HepG2 (cell line): ENCODE measurements at regions not wholly inside any gene's neighbourhood (a gene's known extent, or its start where the extent isn't known, plus 50 kb on each side); places are given as distances from the start of the nearest gene placed in this dataset.
"Not testable (repeated sequence)": the region's sequence is repeated elsewhere in the genome, so short reads cannot be mapped to it uniquely, and the experiment has no call there.

Experiments
- ATAC-seq: fragments of 200-7000 bp; cut with Tn5 transposase; 3 replicates; pipeline ENCODE4 v1.9.1; 2020; ENCODE audit warnings: mild to moderate bottlenecking, moderate library complexity
- BruUV-seq: library from RNA; stranded (reverse); fragments of 400-500 nt; replicated peaks from 2 replicates; lab custom pipeline; 2021; lab: Mats Ljungman, UMichigan
- CTCF ChIA-PET: fragments of 300-600 bp; formaldehyde crosslinking; extraction: SDS; loops from one replicate; lab custom pipeline; 2021; ENCODE audit warnings: low total read pairs, inconsistent platforms, low intra/inter-chr PET ratio; lab: Yijun Ruan, JAX
- POLR2A ChIA-PET: fragments of 350-600 bp; sonication (Branson Sonifier 250); formaldehyde crosslinking; loops from one replicate; lab custom pipeline; 2020; ENCODE audit warnings: antibody characterized with exemption, inconsistent platforms; lab: Yijun Ruan, JAX
- DNase-seq: peaks from one replicate; pipeline ENCODE4 v3.0.0-alpha.2; 2015; ENCODE audit warnings: low spot score
- FAIRE-seq: peaks from 3 replicates; lab custom pipeline; 2011; peaks lifted over from hg19 to GRCh38; lab: Jason Lieb, UNC
- H2AFZ ChIP-seq: one replicate; pipeline ENCODE4 v1.6.1; 2011; ENCODE audit warnings: low read length, inconsistent platforms
- H3K27ac ChIP-seq: fragments of 300-600 bp; 3 replicates; pipeline ENCODE4 v1.8.0; 2011; ENCODE audit warnings: mixed run types, mild to moderate bottlenecking, mixed read lengths, low read length, inconsistent platforms; ENCODE audit not compliant: insufficient read depth; ENCODE audit errors: extremely low read length
- H3K27me3 ChIP-seq, 2 experiments: fragments of 200-600 bp in 1 of 2; 2 replicates in 1 of 2; 3 replicates in 1 of 2; pipeline versions ENCODE4 v1.6.0 to v1.8.0; 2011; ENCODE audit warnings: low read length in 2 of 2, mild to moderate bottlenecking in 2 of 2, moderate library complexity in 2 of 2, inconsistent platforms in 1 of 2; ENCODE audit not compliant: insufficient read depth in 2 of 2, control insufficient read depth in 1 of 2
- H3K36me3 ChIP-seq, 2 experiments: fragments of 200-600 bp in 1 of 2; replicated peaks in 1 of 2; 2 replicates in 1 of 2; 3 replicates in 1 of 2; pipeline versions ENCODE4 v1.5.1 to v1.8.0; 2011; ENCODE audit warnings: low read length in 2 of 2, inconsistent platforms in 1 of 2; ENCODE audit not compliant: insufficient read depth in 2 of 2, control insufficient read depth in 1 of 2
- H3K4me1 ChIP-seq: 2 replicates; pipeline ENCODE4 v1.5.1; 2012; ENCODE audit warnings: low read length, inconsistent platforms; ENCODE audit not compliant: insufficient read depth
- H3K4me2 ChIP-seq: 2 replicates; pipeline ENCODE4 v1.6.0; 2011; ENCODE audit warnings: low read depth, low read length, inconsistent platforms
- H3K4me3 ChIP-seq, 3 experiments: fragments of 200-600 bp in 1 of 3; sonication (generic), shearing (Covaris generic) in 1 of 3; replicated peaks in 1 of 3; 2 replicates each; pipeline ENCODE4 v1.5.1; 2011 to 2016; ENCODE audit warnings: low read length in 3 of 3, inconsistent platforms in 2 of 3, low read depth in 2 of 3, mild to moderate bottlenecking in 2 of 3, control low read depth in 1 of 3, mixed read lengths in 1 of 3; ENCODE audit not compliant: insufficient read depth in 1 of 3
- H3K79me2 ChIP-seq: one replicate; pipeline ENCODE4 v1.6.1; 2011; ENCODE audit warnings: low read length, inconsistent platforms; ENCODE audit not compliant: insufficient read depth
- H3K9ac ChIP-seq: 2 replicates; pipeline ENCODE4 v1.6.0; 2011; ENCODE audit warnings: mild to moderate bottlenecking, low read depth, low read length, inconsistent platforms; ENCODE audit not compliant: insufficient read depth
- H3K9me3 ChIP-seq: 2 replicates; pipeline ENCODE4 v1.5.1; 2012; ENCODE audit warnings: mild to moderate bottlenecking, low read length
- H4K20me1 ChIP-seq: 2 replicates; pipeline ENCODE4 v1.6.0; 2011; ENCODE audit warnings: inconsistent platforms, mild to moderate bottlenecking, low read length, moderate library complexity; ENCODE audit not compliant: insufficient read depth
- WGBS: methylation state at CpG from one replicate; pipeline ENCODE4 v1.1.6; 2017; ENCODE audit warnings: low lambda C conversion rate; 5-methylcytosine and 5-hydroxymethylcytosine counted together
- in situ Hi-C: cut with HindIII; loops from 2 replicates; pipeline ENCODE4 v1.10.0; 2017; ENCODE audit warnings: low pct_unique_long_range_greater_than_20kb; ENCODE audit not compliant: extremely low pct_ligation_motif_present
- intact Hi-C: fragments of 100-400 bp; cut with micrococcal nuclease; formaldehyde crosslinking; loops from one replicate; pipeline ENCODE4 v1.10.0; 2022; ENCODE audit not compliant: unreplicated experiment

GRCh38 chr19:28434794-28435193 is 778.2 kb downstream of the UQCRFS1 start:
- H3K4me2 ChIP-seq, H3K4me3 ChIP-seq, H3K36me3 ChIP-seq, POLR2A ChIA-PET, CTCF ChIA-PET, FAIRE-seq, DNase-seq, in situ Hi-C loops, H3K79me2 ChIP-seq, H3K4me1 ChIP-seq, intact Hi-C loops, H3K27ac ChIP-seq, ATAC-seq, H3K9ac ChIP-seq, H3K27me3 ChIP-seq, H4K20me1 ChIP-seq, H2AFZ ChIP-seq, BruUV-seq: not testable (repeated sequence)
- 16% methylated on average over 9 of the region's 9 CpGs for WGBS
- peaks cover 61% of the 10 kb centered on the region for H3K9me3 ChIP-seq

- FAIRE-seq, in situ Hi-C loops, H3K79me2 ChIP-seq, BruUV-seq, ATAC-seq, POLR2A ChIA-PET, CTCF ChIA-PET, H3K27me3 ChIP-seq, H3K9ac ChIP-seq, H3K4me2 ChIP-seq, H2AFZ ChIP-seq, intact Hi-C loops, DNase-seq, H4K20me1 ChIP-seq, H3K4me3 ChIP-seq, H3K36me3 ChIP-seq, H3K27ac ChIP-seq, H3K4me1 ChIP-seq: not testable (repeated sequence)
- H3K9me3 ChIP-seq: peaks cover 61% of the 10 kb centered on the region
- 9% methylated on average over 5 of the region's 5 CpGs for WGBS
These were observed 778.6 kb downstream of the UQCRFS1 start for GRCh38 chr19:28434365-28434764.

- H3K27ac ChIP-seq, H3K27me3 ChIP-seq, CTCF ChIA-PET, intact Hi-C loops, H4K20me1 ChIP-seq, H3K4me2 ChIP-seq, H3K79me2 ChIP-seq, POLR2A ChIA-PET, in situ Hi-C loops, BruUV-seq, H3K36me3 ChIP-seq, FAIRE-seq, ATAC-seq, H3K4me3 ChIP-seq, H3K9ac ChIP-seq, H3K4me1 ChIP-seq, DNase-seq, H2AFZ ChIP-seq: not testable (repeated sequence)
- H3K9me3 ChIP-seq: peaks cover 66% of the 10 kb centered on the region
- WGBS: 9% methylated on average over 1 of the region's 4 CpGs
These were observed 779.8 kb downstream of the UQCRFS1 start for GRCh38 chr19:28433166-28433565.
